HepG2 (cell line): ENCODE measurements at regions not wholly inside any gene's neighbourhood (a gene's known extent, or its start where the extent isn't known, plus 50 kb on each side); places are given as distances from the start of the nearest gene placed in this dataset.

Experiments used
- ATAC-seq: fragments of 200-7000 bp; cut with Tn5 transposase; 3 replicates; pipeline ENCODE4 v1.9.1; 2020; ENCODE audit warnings: mild to moderate bottlenecking, moderate library complexity
- BruUV-seq: library from RNA; stranded (reverse); fragments of 400-500 nt; replicated peaks from 2 replicates; lab custom pipeline; 2021; lab: Mats Ljungman, UMichigan
- CTCF ChIA-PET: fragments of 300-600 bp; formaldehyde crosslinking; extraction: SDS; loops from one replicate; lab custom pipeline; 2021; ENCODE audit warnings: low total read pairs, inconsistent platforms, low intra/inter-chr PET ratio; lab: Yijun Ruan, JAX
- POLR2A ChIA-PET: fragments of 350-600 bp; sonication (Branson Sonifier 250); formaldehyde crosslinking; loops from one replicate; lab custom pipeline; 2020; ENCODE audit warnings: antibody characterized with exemption, inconsistent platforms; lab: Yijun Ruan, JAX
- DNase-seq: peaks from one replicate; pipeline ENCODE4 v3.0.0-alpha.2; 2015; ENCODE audit warnings: low spot score
- FAIRE-seq: peaks from 3 replicates; lab custom pipeline; 2011; peaks lifted over from hg19 to GRCh38; lab: Jason Lieb, UNC
- H2AFZ ChIP-seq: one replicate; pipeline ENCODE4 v1.6.1; 2011; ENCODE audit warnings: low read length, inconsistent platforms
- H3K27ac ChIP-seq: fragments of 300-600 bp; 3 replicates; pipeline ENCODE4 v1.8.0; 2011; ENCODE audit warnings: mixed run types, mild to moderate bottlenecking, mixed read lengths, low read length, inconsistent platforms; ENCODE audit not compliant: insufficient read depth; ENCODE audit errors: extremely low read length
- H3K27me3 ChIP-seq, 2 experiments: fragments of 200-600 bp in 1 of 2; 2 replicates in 1 of 2; 3 replicates in 1 of 2; pipeline versions ENCODE4 v1.6.0 to v1.8.0; 2011; ENCODE audit warnings: low read length in 2 of 2, mild to moderate bottlenecking in 2 of 2, moderate library complexity in 2 of 2, inconsistent platforms in 1 of 2; ENCODE audit not compliant: insufficient read depth in 2 of 2, control insufficient read depth in 1 of 2
- H3K36me3 ChIP-seq, 2 experiments: fragments of 200-600 bp in 1 of 2; replicated peaks in 1 of 2; 2 replicates in 1 of 2; 3 replicates in 1 of 2; pipeline versions ENCODE4 v1.5.1 to v1.8.0; 2011; ENCODE audit warnings: low read length in 2 of 2, inconsistent platforms in 1 of 2; ENCODE audit not compliant: insufficient read depth in 2 of 2, control insufficient read depth in 1 of 2
- H3K4me1 ChIP-seq: 2 replicates; pipeline ENCODE4 v1.5.1; 2012; ENCODE audit warnings: low read length, inconsistent platforms; ENCODE audit not compliant: insufficient read depth
- H3K4me2 ChIP-seq: 2 replicates; pipeline ENCODE4 v1.6.0; 2011; ENCODE audit warnings: low read depth, low read length, inconsistent platforms
- H3K4me3 ChIP-seq, 3 experiments: fragments of 200-600 bp in 1 of 3; sonication (generic), shearing (Covaris generic) in 1 of 3; replicated peaks in 1 of 3; 2 replicates each; pipeline ENCODE4 v1.5.1; 2011 to 2016; ENCODE audit warnings: low read length in 3 of 3, inconsistent platforms in 2 of 3, low read depth in 2 of 3, mild to moderate bottlenecking in 2 of 3, control low read depth in 1 of 3, mixed read lengths in 1 of 3; ENCODE audit not compliant: insufficient read depth in 1 of 3
- H3K79me2 ChIP-seq: one replicate; pipeline ENCODE4 v1.6.1; 2011; ENCODE audit warnings: low read length, inconsistent platforms; ENCODE audit not compliant: insufficient read depth
- H3K9ac ChIP-seq: 2 replicates; pipeline ENCODE4 v1.6.0; 2011; ENCODE audit warnings: mild to moderate bottlenecking, low read depth, low read length, inconsistent platforms; ENCODE audit not compliant: insufficient read depth
- H3K9me3 ChIP-seq: 2 replicates; pipeline ENCODE4 v1.5.1; 2012; ENCODE audit warnings: mild to moderate bottlenecking, low read length
- H4K20me1 ChIP-seq: 2 replicates; pipeline ENCODE4 v1.6.0; 2011; ENCODE audit warnings: inconsistent platforms, mild to moderate bottlenecking, low read length, moderate library complexity; ENCODE audit not compliant: insufficient read depth
- ARNT ChIP-seq: fragments of 450-650 bp; IDR thresholded peaks from 2 replicates; pipeline ENCODE4 v1.6.1; 2017
- ARNT2 ChIP-seq: sonication (generic); formaldehyde crosslinking; IDR thresholded peaks from 2 replicates; pipeline ENCODE4 v1.8.0; 2022; ENCODE audit warnings: mild to moderate bottlenecking, low read depth, missing genetic modification reagents, moderate library complexity
- ARNTL ChIP-seq: sonication (generic); formaldehyde crosslinking; IDR thresholded peaks from 2 replicates; pipeline ENCODE4 v1.4.0; 2020; ENCODE audit warnings: mild to moderate bottlenecking, missing genetic modification reagents
- CBFB ChIP-seq: sonication (generic); formaldehyde crosslinking; IDR thresholded peaks from 2 replicates; pipeline ENCODE4 v1.4.0; 2020; ENCODE audit warnings: missing genetic modification reagents
- GABPB1 ChIP-seq: IDR thresholded peaks from 2 replicates; pipeline ENCODE4 v1.6.1; 2016; ENCODE audit warnings: mild to moderate bottlenecking, missing genetic modification reagents, moderate library complexity, missing compliant biosample characterization
- GZF1 ChIP-seq: sonication (generic); formaldehyde crosslinking; IDR thresholded peaks from 2 replicates; pipeline ENCODE4 v1.5.1; 2020; ENCODE audit warnings: mild to moderate bottlenecking, missing genetic modification reagents
- HOXA3 ChIP-seq: sonication (generic); formaldehyde crosslinking; IDR thresholded peaks from 2 replicates; pipeline ENCODE4 v1.5.0; 2020; ENCODE audit warnings: missing genetic modification reagents
- HOXA7 ChIP-seq: sonication (generic); formaldehyde crosslinking; IDR thresholded peaks from 2 replicates; pipeline ENCODE4 v1.8.1; 2022; ENCODE audit warnings: mild to moderate bottlenecking, missing genetic modification reagents, moderate library complexity
- POLR2AphosphoS2 ChIP-seq: IDR thresholded peaks from 2 replicates; pipeline ENCODE4 v1.6.1; 2011; ENCODE audit warnings: low read depth, low read length, improper control_type of control experiment
- RBAK ChIP-seq: sonication (generic); formaldehyde crosslinking; IDR thresholded peaks from 2 replicates; pipeline ENCODE4 v1.5.1; 2020; ENCODE audit warnings: mild to moderate bottlenecking, missing genetic modification reagents
- RFX1 ChIP-seq: fragments of 450-650 bp; IDR thresholded peaks from 2 replicates; pipeline ENCODE4 v1.6.1; 2017
- TBX2 ChIP-seq: sonication (generic); formaldehyde crosslinking; IDR thresholded peaks from 2 replicates; pipeline ENCODE4 v1.5.0; 2020; ENCODE audit warnings: missing genetic modification reagents, mild to moderate bottlenecking, borderline replicate concordance
- ZFYVE20 ChIP-seq: sonication (generic); formaldehyde crosslinking; IDR thresholded peaks from 2 replicates; pipeline ENCODE4 v1.8.0; 2023; ENCODE audit warnings: low read depth, mild to moderate bottlenecking, moderate library complexity, missing genetic modification reagents, borderline replicate concordance
- ZNF552 ChIP-seq: sonication (generic); formaldehyde crosslinking; IDR thresholded peaks from 2 replicates; pipeline ENCODE4 v1.9.0; 2022; ENCODE audit warnings: missing genetic modification reagents, mild to moderate bottlenecking, borderline replicate concordance
- ZSCAN20 ChIP-seq: sonication (generic); formaldehyde crosslinking; IDR thresholded peaks from 2 replicates; pipeline ENCODE4 v1.4.0; 2020; ENCODE audit warnings: missing genetic modification reagents, mild to moderate bottlenecking, borderline replicate concordance
- WGBS: methylation state at CpG from one replicate; pipeline ENCODE4 v1.1.6; 2017; ENCODE audit warnings: low lambda C conversion rate; 5-methylcytosine and 5-hydroxymethylcytosine counted together
- in situ Hi-C: cut with HindIII; loops from 2 replicates; pipeline ENCODE4 v1.10.0; 2017; ENCODE audit warnings: low pct_unique_long_range_greater_than_20kb; ENCODE audit not compliant: extremely low pct_ligation_motif_present
- intact Hi-C: fragments of 100-400 bp; cut with micrococcal nuclease; formaldehyde crosslinking; loops from one replicate; pipeline ENCODE4 v1.10.0; 2022; ENCODE audit not compliant: unreplicated experiment
- TF ChIP-seq, protein P1 (sequence below): sonication (generic); formaldehyde crosslinking; IDR thresholded peaks from 2 replicates; pipeline ENCODE4 v1.5.0; 2020; ENCODE audit warnings: missing genetic modification reagents
- TF ChIP-seq, protein P2 (sequence below): sonication (generic); formaldehyde crosslinking; IDR thresholded peaks from 2 replicates; pipeline ENCODE4 v1.5.1; 2020; ENCODE audit warnings: missing genetic modification reagents, mild to moderate bottlenecking, borderline replicate concordance
- TF ChIP-seq, protein P3 (sequence below): sonication (generic); formaldehyde crosslinking; IDR thresholded peaks from 2 replicates; pipeline ENCODE4; 2020; ENCODE audit warnings: missing genetic modification reagents, mild to moderate bottlenecking, borderline replicate concordance
- TF ChIP-seq, protein P4 (sequence below): sonication (generic); formaldehyde crosslinking; IDR thresholded peaks from 2 replicates; pipeline ENCODE4 v1.4.0; 2020; ENCODE audit warnings: mild to moderate bottlenecking, missing genetic modification reagents

DNA sequence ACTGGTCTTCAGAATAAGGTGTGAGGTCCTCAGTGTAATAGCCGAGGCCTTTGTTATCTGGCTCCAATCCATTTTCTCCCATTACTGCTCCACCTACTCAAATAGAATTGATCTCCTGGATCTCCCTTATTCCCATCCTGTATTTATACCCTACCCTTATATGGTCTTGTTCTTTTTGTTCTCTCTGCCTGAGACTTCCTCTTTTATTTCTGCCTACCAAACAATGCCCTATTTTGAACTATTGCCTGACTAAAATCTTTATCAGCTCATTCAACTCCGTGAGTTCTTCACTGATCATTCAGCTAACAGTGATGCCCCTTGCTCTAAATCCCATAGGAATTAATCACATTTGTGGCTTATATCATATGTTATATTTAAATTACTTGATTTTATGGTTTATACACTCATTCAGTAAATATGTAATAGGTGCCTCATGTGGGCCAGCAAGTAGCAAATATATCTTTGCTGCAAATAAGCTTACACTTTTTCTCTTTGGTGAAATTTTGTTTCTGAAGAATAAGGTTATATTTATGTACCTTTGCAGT lies 417.5 kb upstream of the MEF2C start:
- no peak overlapping the region for H3K27ac ChIP-seq
- no peak overlapping the region for H2AFZ ChIP-seq
- in situ Hi-C loops = no loop called here
- CTCF ChIA-PET = no interaction called here
- WGBS = 0% methylated on average over 2 of the region's 2 CpGs
- no peak for ATAC-seq
- H3K36me3 ChIP-seq = no peaks in the 10 kb centered on the region
- no peaks in the 10 kb centered on the region for H3K27me3 ChIP-seq
- no peak overlapping the region for H3K4me3 ChIP-seq
- no peaks in the 10 kb centered on the region for H3K4me1 ChIP-seq
- DNase-seq = no peak
- H3K9ac ChIP-seq = no peak overlapping the region
- intact Hi-C loops = no loop called here
- no peak overlapping the region for H3K4me2 ChIP-seq
- no TSS peak for BruUV-seq
- FAIRE-seq = no peak
- no peaks in the 10 kb centered on the region for H4K20me1 ChIP-seq
- H3K9me3 ChIP-seq = no peaks in the 10 kb centered on the region
- TF ChIP-seq HOXA7 (CRISPR knock-in tag) = no peak
- no peak for TF ChIP-seq ARNT
- TF ChIP-seq, protein P1, sequence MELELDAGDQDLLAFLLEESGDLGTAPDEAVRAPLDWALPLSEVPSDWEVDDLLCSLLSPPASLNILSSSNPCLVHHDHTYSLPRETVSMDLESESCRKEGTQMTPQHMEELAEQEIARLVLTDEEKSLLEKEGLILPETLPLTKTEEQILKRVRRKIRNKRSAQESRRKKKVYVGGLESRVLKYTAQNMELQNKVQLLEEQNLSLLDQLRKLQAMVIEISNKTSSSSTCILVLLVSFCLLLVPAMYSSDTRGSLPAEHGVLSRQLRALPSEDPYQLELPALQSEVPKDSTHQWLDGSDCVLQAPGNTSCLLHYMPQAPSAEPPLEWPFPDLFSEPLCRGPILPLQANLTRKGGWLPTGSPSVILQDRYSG (CRISPR knock-in tag) = no peak
- TF ChIP-seq, protein P2, sequence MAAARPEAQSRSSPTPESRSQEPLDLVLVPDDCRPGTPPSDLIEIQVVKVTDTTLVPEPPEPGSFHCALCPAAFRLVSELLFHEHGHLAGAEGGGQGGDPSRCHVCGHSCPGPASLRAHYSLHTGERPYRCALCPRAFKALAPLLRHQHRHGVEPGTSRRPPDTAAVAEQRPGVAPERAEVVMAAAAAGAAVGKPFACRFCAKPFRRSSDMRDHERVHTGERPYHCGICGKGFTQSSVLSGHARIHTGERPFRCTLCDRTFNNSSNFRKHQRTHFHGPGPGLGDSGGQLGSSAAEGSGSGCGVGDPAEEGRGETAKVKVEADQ (CRISPR knock-in tag) = no peak
- TF ChIP-seq POLR2AphosphoS2 = no peak
- no peak for TF ChIP-seq ZFYVE20 (CRISPR knock-in tag)
- TF ChIP-seq ARNTL (CRISPR knock-in tag) = no peak
- TF ChIP-seq GZF1 (CRISPR knock-in tag) = no peak
- TF ChIP-seq GABPB1 (CRISPR knock-in tag) = no peak
- TF ChIP-seq RBAK (CRISPR knock-in tag) = no peak
- TF ChIP-seq CBFB (CRISPR knock-in tag) = no peak
- no peak for TF ChIP-seq HOXA3 (CRISPR knock-in tag)
- TF ChIP-seq, protein P3, sequence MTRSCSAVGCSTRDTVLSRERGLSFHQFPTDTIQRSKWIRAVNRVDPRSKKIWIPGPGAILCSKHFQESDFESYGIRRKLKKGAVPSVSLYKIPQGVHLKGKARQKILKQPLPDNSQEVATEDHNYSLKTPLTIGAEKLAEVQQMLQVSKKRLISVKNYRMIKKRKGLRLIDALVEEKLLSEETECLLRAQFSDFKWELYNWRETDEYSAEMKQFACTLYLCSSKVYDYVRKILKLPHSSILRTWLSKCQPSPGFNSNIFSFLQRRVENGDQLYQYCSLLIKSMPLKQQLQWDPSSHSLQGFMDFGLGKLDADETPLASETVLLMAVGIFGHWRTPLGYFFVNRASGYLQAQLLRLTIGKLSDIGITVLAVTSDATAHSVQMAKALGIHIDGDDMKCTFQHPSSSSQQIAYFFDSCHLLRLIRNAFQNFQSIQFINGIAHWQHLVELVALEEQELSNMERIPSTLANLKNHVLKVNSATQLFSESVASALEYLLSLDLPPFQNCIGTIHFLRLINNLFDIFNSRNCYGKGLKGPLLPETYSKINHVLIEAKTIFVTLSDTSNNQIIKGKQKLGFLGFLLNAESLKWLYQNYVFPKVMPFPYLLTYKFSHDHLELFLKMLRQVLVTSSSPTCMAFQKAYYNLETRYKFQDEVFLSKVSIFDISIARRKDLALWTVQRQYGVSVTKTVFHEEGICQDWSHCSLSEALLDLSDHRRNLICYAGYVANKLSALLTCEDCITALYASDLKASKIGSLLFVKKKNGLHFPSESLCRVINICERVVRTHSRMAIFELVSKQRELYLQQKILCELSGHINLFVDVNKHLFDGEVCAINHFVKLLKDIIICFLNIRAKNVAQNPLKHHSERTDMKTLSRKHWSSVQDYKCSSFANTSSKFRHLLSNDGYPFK (CRISPR knock-in tag) = no peak
- TF ChIP-seq, protein P4, sequence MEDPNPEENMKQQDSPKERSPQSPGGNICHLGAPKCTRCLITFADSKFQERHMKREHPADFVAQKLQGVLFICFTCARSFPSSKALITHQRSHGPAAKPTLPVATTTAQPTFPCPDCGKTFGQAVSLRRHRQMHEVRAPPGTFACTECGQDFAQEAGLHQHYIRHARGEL (CRISPR knock-in tag) = no peak
- no peak for TF ChIP-seq ARNT2
- TF ChIP-seq TBX2 (CRISPR knock-in tag) = no peak
- no peak for TF ChIP-seq ZSCAN20 (CRISPR knock-in tag)
- TF ChIP-seq RFX1 = no peak
- no peak for TF ChIP-seq ZNF552 (CRISPR knock-in tag)
- POLR2A ChIA-PET = no interaction called here
- no peaks in the 10 kb centered on the region for H3K79me2 ChIP-seq
